Right renal pelvis (tissue), 4 donors: ENCODE measurements at regions not wholly inside any gene's neighbourhood (a gene's known extent, or its start where the extent isn't known, plus 50 kb on each side); places are given as distances from the start of the nearest gene placed in this dataset.

Source experiments
- DNase-seq, 4 donors: peaks; one replicate each; pipeline ENCODE4 v3.0.0-alpha.2; 2013; ENCODE audit warnings: low read depth in 4 of 4, low spot score in 3 of 4, missing footprints in 1 of 4

DNA sequence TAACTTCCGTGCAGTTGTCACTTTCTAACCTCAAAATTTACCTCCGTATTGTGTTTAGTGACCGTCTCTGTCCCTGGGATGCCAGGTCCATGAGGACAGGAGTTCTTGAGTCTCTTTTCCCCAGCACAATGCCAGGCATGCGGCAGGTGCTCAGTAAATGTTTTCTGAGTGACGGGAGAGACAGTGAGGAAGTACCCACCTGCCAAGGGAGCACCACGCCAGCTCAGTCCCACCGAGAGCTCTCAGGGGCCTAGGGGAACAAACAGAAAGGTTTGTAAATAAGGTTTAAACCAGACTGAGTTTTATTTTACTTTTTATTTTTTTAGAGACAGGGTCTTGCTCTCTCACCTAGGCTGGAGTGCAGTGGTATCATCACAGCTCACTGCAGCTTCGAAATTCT is 81.5 kb upstream of the NKX1-1 start:
- no peak for DNase-seq

DNA sequence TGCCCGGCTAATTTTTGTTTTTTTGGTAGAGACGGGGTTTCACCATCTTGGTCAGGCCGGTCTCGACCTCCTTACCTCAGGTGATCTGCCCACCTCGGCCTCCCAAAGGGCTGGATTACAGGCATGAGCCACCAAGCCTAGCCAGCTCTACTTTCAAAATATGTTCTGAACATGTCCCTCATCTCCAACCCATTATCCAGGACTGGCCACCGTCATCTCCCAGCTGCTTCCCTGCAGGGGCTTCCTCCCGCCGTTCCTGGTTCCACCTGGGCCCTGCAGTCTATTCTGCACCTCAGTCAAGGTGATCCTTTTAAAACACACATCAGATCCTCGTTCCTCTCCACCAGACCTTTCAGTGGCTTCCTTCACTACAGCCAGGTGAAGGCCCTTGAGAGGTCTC is 80.9 kb upstream of the NKX1-1 start:
- DNase-seq = no peak

DNA sequence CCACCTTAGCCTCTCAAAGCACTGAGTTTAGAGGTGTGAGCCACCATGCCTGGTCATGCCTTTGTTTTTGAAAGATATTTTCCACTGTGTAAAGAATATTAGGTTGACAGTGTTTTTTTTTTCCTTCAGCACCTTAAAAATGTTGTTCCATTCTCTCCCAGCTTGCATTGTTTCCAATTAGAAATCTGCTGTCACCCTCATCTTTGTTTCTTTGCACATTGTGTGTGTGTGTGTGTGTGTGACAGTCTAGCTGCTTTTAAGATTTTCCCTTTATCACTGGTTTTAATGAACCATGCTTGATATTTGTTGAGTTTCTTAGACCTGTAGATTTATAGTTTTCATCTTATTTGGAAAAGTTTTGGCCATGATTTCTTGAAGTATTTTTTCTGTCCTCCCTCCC is 79.0 kb upstream of the NKX1-1 start:
- DNase-seq = no peak

DNA sequence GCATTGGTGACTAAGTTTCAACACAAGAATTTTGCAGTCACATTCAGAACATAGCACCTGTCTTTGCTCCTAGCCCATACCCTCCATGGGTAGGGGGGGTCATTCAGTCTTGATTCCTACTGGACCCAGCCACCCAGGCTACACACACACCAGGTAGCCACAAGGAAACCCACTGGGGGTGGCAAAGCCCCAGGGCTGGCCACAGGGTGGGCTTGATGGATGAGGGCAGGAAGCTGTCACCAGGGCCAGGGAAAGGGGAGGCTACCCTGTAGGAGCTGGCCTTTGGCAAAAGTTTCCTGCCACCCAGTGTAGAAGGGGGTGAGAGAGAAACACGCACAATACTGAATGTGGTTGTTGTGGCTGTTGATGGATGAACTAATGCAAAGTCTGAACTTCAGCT is 74.5 kb upstream of the NKX1-1 start:
- no peak for DNase-seq

DNA sequence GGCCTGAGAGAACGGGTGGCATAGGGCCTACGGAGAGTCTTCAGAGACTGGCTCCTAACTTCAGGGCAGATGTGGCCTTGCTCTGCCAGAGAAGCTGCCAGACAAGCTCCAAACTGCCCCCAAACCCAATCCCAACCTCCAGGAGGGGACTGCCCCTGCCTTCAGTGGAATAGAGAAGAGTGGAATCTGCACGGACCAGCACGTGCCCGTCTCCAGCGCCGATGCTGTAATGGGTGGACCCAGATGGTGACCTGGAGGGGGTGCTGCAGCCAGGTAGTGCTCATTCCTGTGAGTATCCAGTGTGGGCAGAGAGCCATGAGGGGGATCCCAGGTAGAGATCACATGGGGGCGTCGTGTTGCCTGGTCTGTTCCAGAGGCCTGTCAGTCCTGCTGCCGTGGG is 73.2 kb upstream of the NKX1-1 start:
- DNase-seq = no peak

DNA sequence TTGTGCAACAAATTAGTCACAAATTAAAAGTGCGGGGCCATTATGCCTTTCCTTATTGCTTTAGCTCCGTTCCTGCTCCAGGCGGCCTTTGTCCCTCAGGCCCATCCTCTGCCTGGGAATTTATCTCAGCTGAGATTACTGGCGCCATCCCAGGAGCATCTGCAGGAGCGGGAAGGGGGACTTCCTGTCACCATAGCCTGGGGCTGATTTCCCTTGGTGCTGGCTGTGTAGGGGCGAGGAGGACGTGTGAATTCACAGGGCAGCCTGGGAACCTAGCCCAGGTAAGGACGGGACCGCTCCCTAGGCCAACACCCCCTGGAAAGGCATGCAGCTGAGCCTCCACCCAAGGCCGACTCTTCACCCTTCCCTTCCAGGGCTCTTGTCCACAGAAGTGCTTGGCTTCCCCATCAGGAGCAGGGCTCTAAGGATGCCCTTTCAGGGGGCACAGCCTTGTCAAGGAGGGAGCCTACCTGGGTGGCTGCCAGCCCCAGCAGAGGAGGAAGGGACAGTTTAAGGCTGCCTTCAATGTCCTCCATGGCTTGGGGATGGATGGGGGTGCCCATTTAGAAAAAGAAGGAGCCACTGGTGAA is 72.6 kb upstream of the NKX1-1 start:
- no peak for DNase-seq

DNA sequence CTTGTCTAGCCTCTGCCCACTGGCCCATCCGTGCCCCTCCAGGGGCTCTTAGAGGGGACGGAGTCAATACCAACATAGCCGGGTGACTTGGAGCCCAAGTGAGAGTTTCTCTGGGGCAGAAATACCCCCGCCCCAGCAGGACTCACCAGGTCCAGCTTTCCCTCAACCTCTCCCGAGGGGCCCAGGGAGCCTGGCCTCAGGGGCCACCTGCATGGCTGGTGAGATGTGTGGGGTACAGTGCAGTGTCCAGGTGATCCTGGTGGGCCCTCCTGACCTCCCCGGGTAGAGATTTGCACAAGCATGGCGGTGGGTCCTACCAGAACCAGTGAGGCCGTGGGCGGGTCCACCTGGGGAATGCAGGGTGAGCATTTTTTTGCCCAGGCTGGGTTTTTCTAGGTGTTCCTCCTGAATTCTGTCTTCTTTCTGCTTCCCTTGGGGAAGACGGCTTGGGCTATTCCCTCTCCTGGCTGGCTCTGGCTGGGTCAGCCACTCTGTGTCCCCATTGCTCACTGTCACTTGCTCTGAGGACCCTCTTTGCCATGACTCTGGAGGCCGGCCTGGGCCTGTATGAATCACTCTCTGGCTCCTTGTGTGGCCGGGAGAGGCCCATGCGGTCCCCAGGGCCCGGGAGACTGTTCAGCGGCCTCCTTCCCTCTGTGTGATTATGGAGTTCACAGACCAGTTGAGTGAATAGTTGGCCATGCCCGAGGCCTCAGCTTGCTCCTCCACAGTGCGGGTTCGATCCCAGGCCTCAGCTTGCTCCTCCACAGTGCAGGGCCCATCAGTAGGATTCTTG is 71.0 kb upstream of the NKX1-1 start:
- DNase-seq = no peak

DNA sequence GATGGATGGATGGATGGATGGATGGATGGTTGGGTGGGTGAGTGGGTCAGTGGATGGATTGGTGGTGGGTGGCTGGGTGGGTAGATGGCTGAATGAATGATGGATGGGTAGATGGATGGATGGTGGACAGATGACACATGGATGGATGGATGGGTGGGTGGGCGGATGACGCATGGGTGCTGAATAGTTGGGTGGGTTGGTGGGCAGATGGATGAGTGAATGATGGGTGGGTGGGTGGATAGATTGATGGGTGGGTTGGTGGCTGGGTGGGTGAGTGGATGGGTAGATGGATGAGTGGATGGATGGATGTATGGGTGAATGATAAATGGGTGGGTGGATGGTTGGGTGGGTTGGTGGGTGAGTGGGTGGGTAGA is 69.9 kb upstream of the NKX1-1 start:
- DNase-seq = no peak

DNA sequence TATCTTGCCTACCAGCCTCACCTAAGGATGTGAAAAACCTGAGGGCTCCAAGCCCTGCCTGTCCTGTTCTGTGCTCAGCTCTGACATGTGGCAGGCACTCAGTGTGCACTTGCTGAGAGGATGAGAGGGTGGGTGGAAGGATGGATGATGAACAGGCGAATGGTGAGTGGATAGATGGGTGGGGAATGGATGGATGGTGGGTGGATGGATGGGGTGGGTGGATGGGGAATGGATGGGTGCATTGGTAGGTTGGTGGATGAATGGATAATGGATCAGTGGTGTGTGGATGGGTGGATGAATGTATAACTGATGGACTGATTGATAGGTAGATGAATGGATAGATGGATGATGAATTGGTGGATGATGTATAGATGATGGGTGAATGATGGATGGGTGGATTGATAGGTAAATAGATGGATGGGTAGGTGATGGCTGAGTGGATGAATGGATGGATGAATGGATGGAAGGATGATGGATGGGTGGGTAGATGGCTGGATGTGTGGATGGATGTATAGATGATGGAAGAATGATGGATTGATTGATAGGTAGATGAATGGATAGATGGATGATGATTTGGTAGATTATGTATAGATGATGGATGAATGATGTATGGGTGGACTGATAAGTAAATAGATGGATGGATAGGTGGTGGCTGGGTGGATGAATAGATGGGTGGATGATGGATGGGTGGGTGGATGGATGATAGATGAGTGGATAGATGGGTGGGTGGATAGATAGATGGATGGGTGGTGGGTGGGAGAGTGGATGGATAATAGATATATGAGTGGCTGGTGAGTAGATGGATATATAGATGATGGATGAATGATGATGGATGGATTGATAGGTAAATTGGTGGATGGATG is 69.3 kb upstream of the NKX1-1 start:
- DNase-seq = no peak

DNA sequence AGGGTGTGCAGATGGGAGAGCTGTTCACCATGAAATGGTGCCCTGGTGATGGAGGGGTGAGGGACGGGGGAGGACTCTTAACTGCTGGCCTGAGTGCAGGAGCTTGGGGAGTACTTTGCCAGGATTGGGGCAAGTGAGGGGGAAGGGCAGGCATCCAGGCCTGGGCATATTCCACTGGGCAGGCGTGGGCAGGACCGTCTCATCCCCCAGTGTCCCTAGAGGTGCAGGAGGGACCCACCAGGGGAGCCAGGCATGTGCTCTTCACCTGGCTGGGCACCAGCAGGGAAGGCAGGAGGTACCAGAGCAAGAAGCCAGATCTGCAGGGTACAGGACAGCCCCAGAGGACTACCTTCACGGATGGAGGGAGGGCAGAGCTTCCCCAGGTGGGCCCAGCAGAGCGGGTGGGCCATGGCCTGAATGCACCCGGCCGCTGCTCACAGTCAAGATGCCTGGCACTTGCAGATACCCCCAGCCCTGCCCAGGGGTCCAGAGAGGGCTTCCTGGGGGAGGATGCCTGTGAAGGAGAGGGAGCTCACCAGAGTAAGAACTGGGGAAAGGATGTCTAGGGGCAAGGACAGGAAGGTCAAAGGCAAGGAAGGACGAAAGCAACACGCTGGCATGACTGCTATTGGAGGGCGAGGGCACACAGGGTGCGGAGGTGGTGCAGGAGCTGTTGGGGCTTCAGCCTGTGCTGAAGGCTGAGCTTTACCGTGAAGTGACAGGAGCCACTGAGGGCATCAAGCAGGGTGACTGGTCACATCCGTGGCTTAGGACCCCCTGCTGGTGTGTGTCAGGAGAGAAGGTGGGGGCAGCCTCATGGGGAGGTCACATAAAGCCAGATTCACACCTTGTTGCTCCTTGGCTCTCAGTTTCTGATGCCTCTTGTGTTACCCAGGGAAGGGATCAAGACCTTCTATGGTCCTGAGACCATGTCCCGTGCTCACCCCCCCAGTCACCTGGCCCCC is 68.2 kb upstream of the NKX1-1 start:
- DNase-seq = no peak

DNA sequence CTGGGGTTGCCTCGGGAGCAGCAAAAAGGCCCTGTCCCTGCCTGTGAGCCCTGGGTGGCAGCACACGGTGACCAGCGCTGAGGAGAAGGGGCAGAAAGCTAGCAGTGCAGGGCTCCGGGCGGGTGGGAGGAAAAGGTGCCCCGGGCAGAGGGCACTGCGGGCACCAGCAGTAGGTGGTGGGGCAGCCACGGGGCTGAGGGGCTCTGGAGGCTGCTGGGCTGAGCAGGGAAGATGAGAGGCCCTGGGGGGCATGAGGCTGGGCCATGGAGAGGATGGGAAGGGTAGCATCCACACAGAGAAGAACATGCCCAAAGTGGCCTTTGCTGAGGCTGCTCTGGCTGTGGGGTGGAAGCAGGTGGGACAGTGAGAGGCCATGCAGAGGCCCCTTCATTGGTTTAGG is 67.5 kb upstream of the NKX1-1 start:
- no peak for DNase-seq

DNA sequence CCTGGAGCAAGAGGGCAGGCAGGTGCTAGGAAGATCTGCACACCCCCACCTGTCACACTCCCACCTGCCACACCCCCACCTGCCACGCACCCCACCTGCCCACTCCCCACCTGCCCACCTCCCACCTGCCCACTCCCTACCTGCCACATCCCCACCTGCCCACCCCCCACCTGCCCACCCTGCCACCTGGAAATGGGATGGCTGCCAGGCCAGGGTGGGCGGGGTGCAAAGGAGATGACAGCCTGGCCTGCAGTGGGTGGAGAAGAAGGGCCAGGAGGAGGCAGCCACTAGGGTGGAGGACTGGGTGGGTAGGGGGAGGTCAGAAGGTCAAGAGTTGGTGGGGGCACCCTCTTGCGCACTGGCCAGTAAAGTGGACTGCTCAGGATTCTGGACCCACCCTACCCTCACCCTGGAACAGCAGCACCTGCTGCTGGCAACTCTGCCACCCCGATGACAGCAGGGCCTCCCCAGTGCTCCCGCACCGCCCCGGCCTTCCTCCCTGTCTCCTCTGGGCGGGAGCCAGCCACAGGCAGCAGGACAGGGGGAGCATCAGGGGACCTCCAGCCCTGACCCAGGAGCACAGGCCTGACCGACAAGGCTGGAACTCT is 66.8 kb upstream of the NKX1-1 start:
- DNase-seq = no peak

DNA sequence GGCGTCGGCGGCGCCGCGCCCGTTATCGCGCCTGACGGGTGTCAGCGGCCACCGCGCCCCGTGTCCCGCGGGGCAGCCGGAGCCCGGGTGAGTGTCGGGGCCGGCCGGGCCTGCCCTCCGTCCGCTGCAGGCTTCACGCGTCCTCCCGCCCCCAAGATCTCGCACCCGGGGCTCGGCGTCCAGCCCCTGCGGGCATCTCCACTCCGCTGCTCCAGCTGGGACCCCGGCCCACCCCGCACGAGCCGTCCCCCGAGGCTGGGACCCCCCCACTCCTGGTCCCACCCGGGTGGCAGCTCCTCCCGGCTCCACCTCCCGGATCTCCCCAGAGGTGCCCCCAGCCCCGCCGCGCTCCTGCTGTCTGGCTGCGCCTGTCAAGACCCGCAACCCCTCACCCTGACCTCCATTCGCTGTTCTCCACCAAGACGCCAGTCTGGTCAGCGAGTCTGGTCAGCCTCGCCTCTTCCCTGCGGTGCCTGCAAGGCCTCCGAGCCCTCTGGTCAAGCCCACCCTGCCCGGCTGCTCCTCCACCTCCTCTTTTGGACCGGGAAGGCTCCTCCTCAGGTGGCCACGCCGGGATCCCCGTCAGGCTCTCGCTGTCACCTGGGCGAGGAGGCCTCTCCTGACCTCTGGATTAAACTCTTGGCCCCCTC is 66.0 kb upstream of the NKX1-1 start:
- no peak for DNase-seq

DNA sequence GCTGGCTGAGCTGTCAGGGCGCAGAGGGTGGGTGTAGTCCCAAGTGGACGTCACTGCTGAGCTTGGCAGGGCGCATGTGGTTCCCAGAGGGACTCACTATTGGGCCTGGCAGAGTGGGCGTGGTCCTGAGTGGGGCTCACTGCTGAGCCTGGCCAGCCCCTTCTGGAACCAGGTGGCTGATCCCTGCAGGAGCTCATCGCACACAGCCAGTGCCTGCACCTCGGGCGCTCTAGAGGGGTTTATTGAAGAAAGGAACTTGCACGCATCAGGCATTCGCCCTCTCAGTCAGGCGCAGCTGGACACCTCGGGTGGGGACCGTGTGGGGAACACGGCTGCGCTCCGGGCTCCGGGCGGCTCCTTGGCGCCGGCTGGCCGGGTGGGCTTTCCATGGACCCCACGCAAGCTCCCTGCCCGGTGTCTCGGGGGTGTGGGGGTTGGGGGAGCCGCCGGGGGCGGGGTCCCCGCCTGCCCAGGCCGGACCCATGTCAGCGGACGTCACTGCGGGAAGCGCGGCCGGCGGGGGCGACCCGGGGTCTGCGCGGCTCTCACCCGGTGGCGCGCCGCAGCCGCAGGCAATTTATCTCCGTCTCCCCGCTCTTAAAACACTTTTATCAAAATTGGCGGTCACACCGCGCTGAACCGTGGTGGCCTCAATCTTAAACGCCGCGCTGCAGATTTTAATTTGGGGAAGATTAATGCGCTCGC is 65.4 kb upstream of the NKX1-1 start:
- DNase-seq = no peak

DNA sequence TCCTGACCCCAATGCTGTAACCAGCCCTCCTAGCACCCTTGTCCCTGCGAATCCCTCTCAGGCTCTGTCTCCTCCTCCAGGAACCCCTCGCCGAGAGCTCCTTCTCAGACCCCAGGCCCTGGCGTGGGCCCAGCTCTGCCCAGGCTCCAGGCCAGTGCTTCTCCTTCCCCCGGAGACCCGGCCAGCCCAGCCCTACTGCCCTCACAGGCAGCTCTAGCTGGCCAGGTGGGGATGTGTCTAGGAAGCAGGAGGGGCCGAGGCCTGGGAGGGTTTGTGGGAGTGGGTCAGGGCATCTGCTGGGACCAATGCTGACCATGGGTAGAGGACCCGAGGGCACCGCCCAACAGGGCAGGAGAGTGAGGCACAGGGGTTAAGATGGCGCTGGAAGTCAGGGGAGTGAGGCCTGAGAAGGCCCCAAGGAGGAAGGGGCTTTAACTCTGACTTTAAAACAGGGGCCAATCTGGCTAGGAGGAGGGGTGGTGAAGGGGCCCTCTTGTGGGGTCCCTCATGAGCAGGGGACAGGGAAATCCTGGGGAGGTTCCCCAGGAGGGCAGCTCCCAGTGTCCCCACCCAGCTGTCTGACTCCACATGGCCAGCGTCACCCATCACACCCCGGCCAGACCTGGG is 64.7 kb upstream of the NKX1-1 start:
- no peak for DNase-seq

DNA sequence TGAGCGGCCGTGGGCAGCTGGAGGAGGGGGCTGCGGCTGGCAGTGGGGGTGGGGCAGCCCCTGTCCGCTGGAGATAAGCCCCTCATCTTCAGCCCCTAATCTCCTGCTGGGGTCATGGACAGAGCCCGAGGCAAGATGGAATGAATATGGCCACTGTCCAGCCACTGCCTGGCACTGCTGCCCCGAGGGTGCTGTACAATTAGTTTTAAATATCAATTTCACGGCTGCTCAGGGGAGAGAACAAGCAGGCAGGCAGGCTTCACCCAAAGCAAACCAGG is 64.1 kb upstream of the NKX1-1 start:
- no peak for DNase-seq

DNA sequence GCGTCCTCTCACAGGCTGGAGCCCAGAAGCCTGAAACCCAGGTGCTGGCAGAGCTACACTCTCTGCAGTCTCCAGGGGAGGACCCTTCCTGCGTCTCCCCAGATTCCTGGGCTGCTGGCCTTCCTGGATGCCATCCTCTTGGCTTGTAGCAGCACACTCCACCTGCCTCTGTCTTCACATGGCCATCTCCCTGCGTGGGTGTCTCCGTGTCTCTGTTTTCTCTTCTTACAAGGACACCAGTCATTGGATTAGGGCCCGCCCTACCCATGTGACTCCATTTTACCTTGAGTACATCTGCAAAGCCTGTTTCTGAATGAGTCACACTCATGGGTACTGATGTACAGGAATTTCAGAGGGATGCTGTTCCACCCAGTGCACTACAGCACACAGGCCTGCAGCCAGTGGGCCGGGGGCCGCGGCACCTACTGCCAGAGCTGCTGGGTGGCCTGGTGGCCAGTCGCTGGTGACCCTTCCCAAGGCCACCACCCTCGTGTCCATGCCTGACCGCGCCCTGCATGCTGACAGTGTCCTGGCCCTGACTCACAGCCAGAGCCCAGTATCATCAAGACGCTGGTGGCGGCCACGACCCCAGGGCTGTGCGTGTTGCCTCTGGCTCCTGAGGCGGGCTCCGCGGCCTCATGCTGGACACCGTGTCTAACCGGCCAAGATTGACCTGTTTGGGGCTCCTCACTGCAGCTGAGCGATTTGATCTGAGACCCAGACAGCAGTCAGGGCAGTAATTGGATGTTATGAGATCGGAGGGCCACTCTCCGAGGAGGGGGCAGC is 63.6 kb upstream of the NKX1-1 start:
- DNase-seq = no peak

DNA sequence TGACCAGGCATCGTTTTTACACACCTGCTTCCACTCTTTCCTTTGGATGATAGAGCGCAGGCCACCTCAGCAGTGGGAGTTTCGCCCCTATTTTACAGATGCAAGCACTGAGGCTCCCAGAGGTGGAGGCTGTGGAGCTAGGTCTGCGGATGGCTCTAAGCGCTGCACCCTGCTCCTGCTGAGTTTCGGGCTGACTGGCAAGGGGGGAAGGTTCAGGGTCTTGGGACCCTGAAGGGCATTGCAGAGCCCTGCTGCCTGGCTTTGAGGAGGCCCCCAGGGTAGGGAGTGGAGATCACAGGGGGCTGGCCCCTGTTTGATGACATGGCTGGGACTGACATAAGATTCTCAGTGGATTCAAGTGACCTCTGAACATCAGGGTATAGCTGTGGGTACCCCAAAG is 62.8 kb upstream of the NKX1-1 start:
- no peak for DNase-seq
